Peyer's patch (tissue), 4 donors: ENCODE measurements at regions not wholly inside any gene's neighbourhood (a gene's known extent, or its start where the extent isn't known, plus 50 kb on each side); places are given as distances from the start of the nearest gene placed in this dataset.

Experiments
- DNase-seq, 3 donors: peaks; one replicate each; pipeline ENCODE4 v3.0.0-alpha.2; 2017 to 2019
- H3K27ac ChIP-seq, 4 donors: fragments of 200-600 bp; sonication (generic); one replicate each; pipeline ENCODE4 v1.5.1; 2016 to 2019
- H3K27me3 ChIP-seq, 2 donors: fragments of 200-600 bp; sonication (generic); one replicate each; pipeline ENCODE4 v1.5.1; 2019
- H3K36me3 ChIP-seq, 3 donors: fragments of 200-600 bp; sonication (generic); one replicate each; pipeline ENCODE4 v1.5.1; 2016 to 2019
- H3K4me1 ChIP-seq, 4 donors: fragments of 200-600 bp; sonication (generic); one replicate each; pipeline ENCODE4 v1.5.1; 2016 to 2019
- H3K4me3 ChIP-seq, 4 donors: fragments of 200-600 bp; sonication (generic); 1 replicate in 3 of 4; 2 replicates in 1 of 4; pipeline ENCODE4 v1.5.1; 2016 to 2019; ENCODE audit warnings: mild to moderate bottlenecking in 1 of 4
- H3K9me3 ChIP-seq, 4 donors: fragments of 200-600 bp; sonication (generic); one replicate each; pipeline ENCODE4 v1.5.1; 2016 to 2019; ENCODE audit warnings: mild to moderate bottlenecking in 1 of 4
- POLR2A ChIP-seq, 2 donors: fragments of 450-650 bp; IDR thresholded peaks; one replicate each; pipeline ENCODE4 v1.5.1; 2017; ENCODE audit warnings: antibody characterized with exemption in 2 of 2, mild to moderate bottlenecking in 2 of 2, moderate library complexity in 2 of 2
- TF ChIP-seq, protein P1 (sequence below), 6 experiments: fragments of 450-650 bp in 4 of 6; fragments of 200-600 bp in 2 of 6; sonication (generic) in 1 of 6; IDR thresholded peaks; one replicate each; pipeline ENCODE4 v1.5.1; 2017 to 2019; ENCODE audit warnings: antibody characterized with exemption in 6 of 6, mild to moderate bottlenecking in 3 of 6, moderate library complexity in 1 of 6

GRCh38 chr2:204203704-204204103 lies 267.1 kb downstream of the ICOS start:
- H3K36me3 ChIP-seq = no peaks in the 10 kb centered on the region
- TF ChIP-seq, protein P1, sequence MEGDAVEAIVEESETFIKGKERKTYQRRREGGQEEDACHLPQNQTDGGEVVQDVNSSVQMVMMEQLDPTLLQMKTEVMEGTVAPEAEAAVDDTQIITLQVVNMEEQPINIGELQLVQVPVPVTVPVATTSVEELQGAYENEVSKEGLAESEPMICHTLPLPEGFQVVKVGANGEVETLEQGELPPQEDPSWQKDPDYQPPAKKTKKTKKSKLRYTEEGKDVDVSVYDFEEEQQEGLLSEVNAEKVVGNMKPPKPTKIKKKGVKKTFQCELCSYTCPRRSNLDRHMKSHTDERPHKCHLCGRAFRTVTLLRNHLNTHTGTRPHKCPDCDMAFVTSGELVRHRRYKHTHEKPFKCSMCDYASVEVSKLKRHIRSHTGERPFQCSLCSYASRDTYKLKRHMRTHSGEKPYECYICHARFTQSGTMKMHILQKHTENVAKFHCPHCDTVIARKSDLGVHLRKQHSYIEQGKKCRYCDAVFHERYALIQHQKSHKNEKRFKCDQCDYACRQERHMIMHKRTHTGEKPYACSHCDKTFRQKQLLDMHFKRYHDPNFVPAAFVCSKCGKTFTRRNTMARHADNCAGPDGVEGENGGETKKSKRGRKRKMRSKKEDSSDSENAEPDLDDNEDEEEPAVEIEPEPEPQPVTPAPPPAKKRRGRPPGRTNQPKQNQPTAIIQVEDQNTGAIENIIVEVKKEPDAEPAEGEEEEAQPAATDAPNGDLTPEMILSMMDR (IDR thresholded peaks at IDR 0.05) = no peak
- TF ChIP-seq POLR2A (IDR thresholded peaks at IDR 0.05) = no peak
- H3K4me1 ChIP-seq = no peaks in the 10 kb centered on the region
- no peaks in the 10 kb centered on the region for H3K27me3 ChIP-seq
- H3K4me3 ChIP-seq = no peak overlapping the region
- no peaks in the 10 kb centered on the region for H3K9me3 ChIP-seq
- no peak for DNase-seq
- H3K27ac ChIP-seq = no peak overlapping the region

DNA sequence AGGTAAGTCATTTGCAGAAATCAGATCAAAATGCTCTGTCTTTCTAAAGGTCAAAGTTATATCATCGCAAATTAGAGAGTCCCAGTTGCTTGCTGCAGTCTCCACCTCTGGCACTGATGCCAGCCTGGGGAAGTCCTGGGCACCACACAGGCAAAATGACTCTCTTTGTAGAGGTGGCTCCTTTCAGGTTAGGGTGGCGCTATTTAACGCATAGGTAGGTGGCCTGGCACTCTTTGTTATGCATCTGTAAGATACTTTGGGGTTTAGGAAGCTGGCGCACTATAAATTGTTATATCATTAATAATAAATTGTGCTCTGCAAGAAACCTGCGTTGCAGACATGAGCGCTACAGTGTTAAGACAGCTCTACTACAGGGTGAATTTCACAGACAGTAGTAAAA lies 268.5 kb downstream of the ICOS start:
- H3K36me3 ChIP-seq = no peaks in the 10 kb centered on the region
- H3K9me3 ChIP-seq = no peaks in the 10 kb centered on the region
- TF ChIP-seq POLR2A (IDR thresholded peaks at IDR 0.05) = no peak
- TF ChIP-seq, protein P1 (IDR thresholded peaks at IDR 0.05) = no peak
- H3K4me1 ChIP-seq = no peaks in the 10 kb centered on the region
- H3K27ac ChIP-seq = no peak overlapping the region
- H3K27me3 ChIP-seq = no peaks in the 10 kb centered on the region
- H3K4me3 ChIP-seq = no peak overlapping the region
- DNase-seq = no peak

- Histone ChIP-seq H3K27me3 (no peaks in the 10 kb centered on the region), H3K36me3 (no peaks in the 10 kb centered on the region), H3K4me3 (no peak overlapping the region), H3K4me1 (no peaks in the 10 kb centered on the region), H3K27ac (no peak overlapping the region), H3K9me3 (no peaks in the 10 kb centered on the region)
- DNase-seq = no peak
- no peak for TF ChIP-seq POLR2A (IDR thresholded peaks at IDR 0.05)
- TF ChIP-seq, protein P1 (IDR thresholded peaks at IDR 0.05) = no peak
Observed at GRCh38 chr2:204205538-204205937, 269.0 kb downstream of the ICOS start.

- Histone ChIP-seq H3K27ac (no peak overlapping the region), H3K4me3 (no peak overlapping the region), H3K27me3 (no peaks in the 10 kb centered on the region), H3K9me3 (no peaks in the 10 kb centered on the region), H3K4me1 (no peaks in the 10 kb centered on the region), H3K36me3 (no peaks in the 10 kb centered on the region)
- no peak for DNase-seq
- no peak for TF ChIP-seq POLR2A (IDR thresholded peaks at IDR 0.05)
- TF ChIP-seq, protein P1 (IDR thresholded peaks at IDR 0.05) = no peak
Observed at GRCh38 chr2:204207866-204208265, 271.3 kb downstream of the ICOS start.

DNA sequence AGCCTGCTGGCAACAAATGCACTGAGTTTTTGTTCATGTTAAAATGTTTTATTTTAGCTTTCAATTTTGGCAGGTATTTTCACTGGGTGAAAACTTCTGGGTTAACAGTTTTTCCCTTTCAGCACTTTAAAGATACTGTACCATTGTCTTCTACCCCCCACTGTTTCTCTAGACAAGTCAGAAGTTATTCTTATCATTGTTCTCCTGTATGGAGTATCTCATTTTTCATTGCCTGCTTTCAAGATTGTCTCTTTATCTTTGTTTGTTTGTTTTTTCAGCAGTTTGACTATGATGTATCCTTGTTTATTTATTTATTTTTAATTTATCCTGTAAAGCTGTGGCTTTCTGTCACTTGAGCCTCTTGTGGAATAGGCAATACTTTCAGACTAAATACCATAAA lies 277.0 kb downstream of the ICOS start:
- no peak for DNase-seq
- TF ChIP-seq, protein P1 (IDR thresholded peaks at IDR 0.05) = no peak
- TF ChIP-seq POLR2A (IDR thresholded peaks at IDR 0.05) = no peak
- no peaks in the 10 kb centered on the region for H3K36me3 ChIP-seq
- peaks cover 0 to 5% (median 0%) of the 10 kb centered on the region in 4 donors for H3K9me3 ChIP-seq
- H3K4me3 ChIP-seq = no peak overlapping the region
- no peaks in the 10 kb centered on the region for H3K27me3 ChIP-seq
- no peaks in the 10 kb centered on the region for H3K4me1 ChIP-seq
- no peak overlapping the region for H3K27ac ChIP-seq

- Histone ChIP-seq H3K27me3 (no peaks in the 10 kb centered on the region), H3K4me3 (no peak overlapping the region), H3K27ac (no peak overlapping the region), H3K4me1 (no peaks in the 10 kb centered on the region), H3K36me3 (no peaks in the 10 kb centered on the region), H3K9me3 (peaks cover 0 to 5% (median 0%) of the 10 kb centered on the region in 4 donors)
- TF ChIP-seq POLR2A (IDR thresholded peaks at IDR 0.05) = no peak
- TF ChIP-seq, protein P1 (IDR thresholded peaks at IDR 0.05) = no peak
- no peak for DNase-seq
Observed at GRCh38 chr2:204218040-204218439, 281.5 kb downstream of the ICOS start.
